CD14-positive monocyte (primary cell): ENCODE measurements at regions not wholly inside any gene's neighbourhood (a gene's known extent, or its start where the extent isn't known, plus 50 kb on each side); places are given as distances from the start of the nearest gene placed in this dataset.

ENCODE experiments used
- DNase-seq, 3 donors: peaks; one replicate each; pipeline ENCODE4 v3.0.0-alpha.2; 2011 to 2022
- H2AFZ ChIP-seq: 2 replicates; pipeline ENCODE4 v1.6.0; 2012; ENCODE audit warnings: mild to moderate bottlenecking, low read depth, low read length, inconsistent platforms; ENCODE audit not compliant: insufficient read depth, poor library complexity, severe bottlenecking
- H3K27ac ChIP-seq, 2 donors: 1 replicate in 1 of 2; 2 replicates in 1 of 2; pipeline ENCODE4 v1.5.1; 2012 to 2013; ENCODE audit warnings: low read length in 2 of 2, control low read depth in 1 of 2, inconsistent platforms in 1 of 2, low read depth in 1 of 2, mild to moderate bottlenecking in 1 of 2
- H3K27me3 ChIP-seq, 2 donors: one replicate each; pipeline versions ENCODE4 v1.6.0 to v1.6.1; 2011 to 2013; ENCODE audit warnings: low read length in 2 of 2; ENCODE audit not compliant: control insufficient read depth in 2 of 2, insufficient read depth in 2 of 2
- H3K36me3 ChIP-seq, 2 donors: replicated peaks in 1 of 2; 1 replicate in 1 of 2; 2 replicates in 1 of 2; pipeline versions ENCODE4 v1.5.1 to v1.6.1; 2012 to 2013; ENCODE audit warnings: low read length in 2 of 2, control low read depth in 1 of 2, inconsistent platforms in 1 of 2, mild to moderate bottlenecking in 1 of 2; ENCODE audit not compliant: insufficient read depth in 2 of 2, control insufficient read depth in 1 of 2
- H3K4me1 ChIP-seq, 2 donors: 1 replicate in 1 of 2; 2 replicates in 1 of 2; pipeline versions ENCODE4 v1.5.1 to v1.6.1; 2012 to 2013; ENCODE audit warnings: low read length in 2 of 2, control low read depth in 1 of 2, inconsistent platforms in 1 of 2, mild to moderate bottlenecking in 1 of 2, moderate library complexity in 1 of 2; ENCODE audit not compliant: insufficient read depth in 2 of 2, control insufficient read depth in 1 of 2
- H3K4me2 ChIP-seq: replicated peaks from 2 replicates; pipeline ENCODE3; 2012; ENCODE audit warnings: low read length, moderate library complexity, mild to moderate bottlenecking; ENCODE audit not compliant: poor library complexity, severe bottlenecking; ENCODE audit errors: extremely low read depth
- H3K4me3 ChIP-seq, 3 experiments: fragments of 200-600 bp in 1 of 3; sonication (generic) in 1 of 3; replicated peaks in 1 of 3; 1 replicate in 2 of 3; 2 replicates in 1 of 3; pipeline ENCODE4 v1.5.1; 2011 to 2013; ENCODE audit warnings: low read length in 3 of 3, mild to moderate bottlenecking in 3 of 3, control low read depth in 2 of 3, low read depth in 2 of 3, inconsistent platforms in 1 of 3, moderate library complexity in 1 of 3
- H3K79me2 ChIP-seq: 2 replicates; pipeline ENCODE4 v1.6.0; 2012; ENCODE audit warnings: mild to moderate bottlenecking, control low read depth, inconsistent platforms, low read length, moderate library complexity; ENCODE audit not compliant: insufficient read depth
- H3K9ac ChIP-seq: 2 replicates; pipeline ENCODE4 v1.6.0; 2017; ENCODE audit warnings: low read length, mild to moderate bottlenecking; ENCODE audit not compliant: insufficient read depth, poor library complexity, severe bottlenecking
- H3K9me3 ChIP-seq, 2 donors: replicated peaks in 1 of 2; 1 replicate in 1 of 2; 2 replicates in 1 of 2; pipeline versions ENCODE4 v1.5.1 to v1.6.1; 2012 to 2013; ENCODE audit warnings: low read length in 2 of 2, control low read depth in 1 of 2; ENCODE audit not compliant: control insufficient read depth in 1 of 2, insufficient read depth in 1 of 2
- H4K20me1 ChIP-seq: 2 replicates; pipeline ENCODE4 v1.6.0; 2012; ENCODE audit warnings: mild to moderate bottlenecking, low read length, control low read depth, moderate library complexity; ENCODE audit not compliant: insufficient read depth
- H3K27ac Mint-ChIP-seq, 7 donors: one replicate each; pipeline ENCODE4 v1.8.0; 2020; ENCODE audit warnings: mild to moderate bottlenecking in 7 of 7, mixed read lengths in 7 of 7, moderate library complexity in 6 of 7, inconsistent platforms in 2 of 7
- H3K27me3 Mint-ChIP-seq, 3 donors: one replicate each; pipeline ENCODE4 v1.8.0; 2021 to 2022; ENCODE audit warnings: low read depth in 3 of 3, mild to moderate bottlenecking in 3 of 3, mixed read lengths in 3 of 3, moderate library complexity in 3 of 3, inconsistent platforms in 1 of 3
- H3K36me3 Mint-ChIP-seq, 2 donors: one replicate each; pipeline ENCODE4 v1.8.0; 2020; ENCODE audit warnings: mixed read lengths in 2 of 2, inconsistent platforms in 1 of 2, mild to moderate bottlenecking in 1 of 2
- H3K4me1 Mint-ChIP-seq: one replicate; pipeline ENCODE4 v1.8.0; 2020; ENCODE audit warnings: mild to moderate bottlenecking, mixed read lengths
- H3K4me3 Mint-ChIP-seq, 2 donors: one replicate each; pipeline ENCODE4 v1.8.0; 2020; ENCODE audit warnings: mild to moderate bottlenecking in 2 of 2, mixed read lengths in 2 of 2, moderate library complexity in 1 of 2
- H3K9me3 Mint-ChIP-seq, 7 donors: one replicate each; pipeline ENCODE4 v1.8.0; 2020 to 2022; ENCODE audit warnings: mixed read lengths in 7 of 7, mild to moderate bottlenecking in 6 of 7, moderate library complexity in 6 of 7, inconsistent platforms in 2 of 7
- WGBS: methylation state at CpG from one replicate; pipeline ENCODE4 v1.1.5; 2013; ENCODE audit warnings: missing lambda C conversion rate; ENCODE audit not compliant: insufficient coverage; 5-methylcytosine and 5-hydroxymethylcytosine counted together
- intact Hi-C, 2 donors: fragments of 100-400 bp; cut with micrococcal nuclease; formaldehyde crosslinking; loops; one replicate each; pipeline versions ENCODE4 v1.15.0 to v1.15.1; 2023
- TF ChIP-seq, protein P1 (sequence below): fragments of 200-600 bp; IDR thresholded peaks from one replicate; pipeline ENCODE4 v1.8.0; 2022; ENCODE audit warnings: antibody characterized with exemption, mild to moderate bottlenecking

GRCh38 chr15:87661454-87662355 lies 594.8 kb downstream of the NTRK3 start:
- Histone ChIP-seq H3K36me3 (no peaks in the 10 kb centered on the region), H3K9me3 (peaks cover 0 to 12% of the 10 kb centered on the region in 2 donors), H3K27me3 (no peaks in the 10 kb centered on the region), H3K4me1 (no peaks in the 10 kb centered on the region), H3K79me2 (no peaks in the 10 kb centered on the region), H2AFZ (no peak overlapping the region), H3K9ac (no peak overlapping the region), H4K20me1 (no peaks in the 10 kb centered on the region), H3K4me3 (no peak overlapping the region), H3K27ac (no peak overlapping the region), H3K4me2 (no peak overlapping the region)
- Mint-ChIP-seq H3K9me3 (peaks cover 9 to 22% (median 15%) of the 10 kb centered on the region in 7 donors), H3K4me1 (no peaks in the 10 kb centered on the region), H3K4me3 (no peak overlapping the region), H3K36me3 (no peaks in the 10 kb centered on the region), H3K27me3 (peaks cover 0 to 2% (median 0%) of the 10 kb centered on the region in 3 donors), H3K27ac (no peak overlapping the region)
- DNase-seq: no peak
- TF ChIP-seq, protein P1, sequence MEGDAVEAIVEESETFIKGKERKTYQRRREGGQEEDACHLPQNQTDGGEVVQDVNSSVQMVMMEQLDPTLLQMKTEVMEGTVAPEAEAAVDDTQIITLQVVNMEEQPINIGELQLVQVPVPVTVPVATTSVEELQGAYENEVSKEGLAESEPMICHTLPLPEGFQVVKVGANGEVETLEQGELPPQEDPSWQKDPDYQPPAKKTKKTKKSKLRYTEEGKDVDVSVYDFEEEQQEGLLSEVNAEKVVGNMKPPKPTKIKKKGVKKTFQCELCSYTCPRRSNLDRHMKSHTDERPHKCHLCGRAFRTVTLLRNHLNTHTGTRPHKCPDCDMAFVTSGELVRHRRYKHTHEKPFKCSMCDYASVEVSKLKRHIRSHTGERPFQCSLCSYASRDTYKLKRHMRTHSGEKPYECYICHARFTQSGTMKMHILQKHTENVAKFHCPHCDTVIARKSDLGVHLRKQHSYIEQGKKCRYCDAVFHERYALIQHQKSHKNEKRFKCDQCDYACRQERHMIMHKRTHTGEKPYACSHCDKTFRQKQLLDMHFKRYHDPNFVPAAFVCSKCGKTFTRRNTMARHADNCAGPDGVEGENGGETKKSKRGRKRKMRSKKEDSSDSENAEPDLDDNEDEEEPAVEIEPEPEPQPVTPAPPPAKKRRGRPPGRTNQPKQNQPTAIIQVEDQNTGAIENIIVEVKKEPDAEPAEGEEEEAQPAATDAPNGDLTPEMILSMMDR: no peak
- 75% methylated on average over 1 of the region's 3 CpGs for WGBS
- intact Hi-C loops: no loop called here

DNA sequence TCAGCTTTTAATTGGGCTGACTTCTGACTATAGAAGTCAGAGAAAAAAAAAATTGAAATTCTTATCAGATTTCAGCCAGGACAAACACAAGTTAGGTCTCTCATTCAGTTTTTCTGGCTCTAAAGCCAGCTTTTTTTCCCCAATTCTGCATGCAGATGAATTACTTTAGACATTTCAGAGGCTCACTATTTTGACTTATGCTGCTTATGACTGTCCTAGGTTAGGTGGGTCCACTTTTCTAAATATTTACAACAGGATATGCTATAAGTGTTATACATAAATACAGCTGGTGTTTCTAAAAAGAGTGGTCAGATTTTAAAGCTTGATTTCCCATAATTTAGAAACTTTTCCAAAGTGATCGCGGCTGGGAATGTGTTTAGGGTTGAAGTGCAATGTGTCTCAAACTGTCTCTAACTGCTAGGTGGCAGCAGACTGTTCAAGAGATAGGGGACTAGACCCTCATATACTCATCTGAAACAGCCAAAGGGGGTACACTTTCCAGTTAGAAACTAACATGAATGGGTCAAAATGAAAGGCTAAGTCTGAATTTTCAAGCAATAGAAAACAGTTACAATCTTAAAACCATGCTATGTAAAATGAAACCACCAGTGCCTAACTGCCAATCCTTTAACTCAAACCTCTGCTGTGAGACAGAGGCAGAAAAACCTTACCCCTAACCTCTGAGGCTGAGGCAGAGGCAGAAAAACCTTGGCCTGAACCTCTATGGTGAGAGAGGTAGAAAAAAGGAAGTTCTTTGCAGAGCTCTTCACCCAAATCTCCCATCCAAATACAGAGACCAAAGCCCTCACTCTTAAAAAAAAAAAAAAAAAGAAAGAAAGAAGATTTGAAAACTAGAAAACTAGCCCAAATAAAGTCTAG lies 596.0 kb downstream of the NTRK3 start:
- Mint-ChIP-seq H3K4me1 (no peaks in the 10 kb centered on the region), H3K9me3 (peaks cover 9 to 22% (median 15%) of the 10 kb centered on the region in 7 donors), H3K36me3 (no peaks in the 10 kb centered on the region), H3K27ac (no peak overlapping the region), H3K27me3 (peaks cover 0 to 3% (median 2%) of the 10 kb centered on the region in 3 donors), H3K4me3 (no peak overlapping the region)
- WGBS: no CpG with 5 or more reads among the region's 2 CpGs
- no peaks in the 10 kb centered on the region for H3K4me1 ChIP-seq
- no peak for DNase-seq
- H3K27me3 ChIP-seq: no peaks in the 10 kb centered on the region
- H3K9me3 ChIP-seq: peaks cover 0 to 12% of the 10 kb centered on the region in 2 donors
- H3K9ac ChIP-seq: no peak overlapping the region
- no peaks in the 10 kb centered on the region for H3K36me3 ChIP-seq
- H4K20me1 ChIP-seq: no peaks in the 10 kb centered on the region
- H3K79me2 ChIP-seq: no peaks in the 10 kb centered on the region
- no peak overlapping the region for H3K4me2 ChIP-seq
- no peak overlapping the region for H2AFZ ChIP-seq
- H3K4me3 ChIP-seq: no peak overlapping the region
- no peak overlapping the region for H3K27ac ChIP-seq
- intact Hi-C loops: no loop called here
- TF ChIP-seq, protein P1: no peak
